PC-9 (cell line): ENCODE measurements at regions not wholly inside any gene's neighbourhood (a gene's known extent, or its start where the extent isn't known, plus 50 kb on each side); places are given as distances from the start of the nearest gene placed in this dataset.

Experiments used
- BruUV-seq: library from RNA; stranded (reverse); fragments of 400-500 nt; replicated peaks from 2 replicates; lab custom pipeline; 2021; lab: Mats Ljungman, UMichigan
- CTCF ChIA-PET: fragments of 300-600 bp; sonication (Branson Sonifier 250); formaldehyde crosslinking; loops from one replicate; lab custom pipeline; 2022; ENCODE audit warnings: antibody characterized with exemption; lab: Charles Lee
- POLR2A ChIA-PET: fragments of 300-600 bp; sonication (Branson Sonifier 250); formaldehyde crosslinking; loops from one replicate; lab custom pipeline; 2022; ENCODE audit warnings: antibody characterized with exemption; ENCODE audit not compliant: unreplicated experiment; lab: Charles Lee
- DNase-seq, 2 experiments: peaks; one replicate each; pipeline versions ENCODE4 v3.0.0 to v3.0.0-alpha.2; 2015 to 2022; ENCODE audit warnings: mixed read lengths in 1 of 2
- H2AFZ ChIP-seq: fragments of 200-600 bp; sonication (generic); 2 replicates; pipeline ENCODE4 v1.8.1; 2017; ENCODE audit warnings: antibody characterized with exemption
- H3F3A ChIP-seq: fragments of 200-600 bp; sonication (generic); 2 replicates; pipeline ENCODE4 v1.8.1; 2017; ENCODE audit warnings: antibody characterized with exemption, mild to moderate bottlenecking, low read depth; ENCODE audit not compliant: insufficient read depth
- H3K27ac ChIP-seq: fragments of 200-600 bp; sonication (generic); 2 replicates; pipeline ENCODE4 v1.6.1; 2016; ENCODE audit warnings: mixed run types
- H3K27me3 ChIP-seq: fragments of 200-600 bp; sonication (generic); 2 replicates; pipeline ENCODE4 v1.6.1; 2016; ENCODE audit warnings: low read depth, mixed run types; ENCODE audit not compliant: insufficient read depth
- H3K36me3 ChIP-seq: fragments of 200-600 bp; sonication (generic); 2 replicates; pipeline ENCODE4 v1.6.1; 2016; ENCODE audit warnings: low read depth, mixed run types
- H3K4me1 ChIP-seq: fragments of 200-600 bp; sonication (generic); replicated peaks from 2 replicates; pipeline ENCODE4 v1.6.1; 2016; ENCODE audit warnings: mixed run types; ENCODE audit not compliant: insufficient read depth
- H3K4me2 ChIP-seq: fragments of 200-600 bp; sonication (generic); 2 replicates; pipeline ENCODE4 v1.6.1; 2017; ENCODE audit warnings: mixed run types
- H3K4me3 ChIP-seq: fragments of 200-600 bp; sonication (generic); 2 replicates; pipeline ENCODE4 v1.6.1; 2016; ENCODE audit warnings: mixed run types
- H3K79me2 ChIP-seq: fragments of 200-600 bp; sonication (generic); 2 replicates; pipeline ENCODE4 v1.6.1; 2017; ENCODE audit warnings: low read depth, mixed run types
- H3K9me2 ChIP-seq: fragments of 200-600 bp; sonication (generic); 2 replicates; pipeline ENCODE4 v1.8.1; 2017; ENCODE audit warnings: mild to moderate bottlenecking; ENCODE audit not compliant: insufficient read depth
- H3K9me3 ChIP-seq: fragments of 200-600 bp; sonication (generic); 2 replicates; pipeline ENCODE4 v1.8.1; 2016; ENCODE audit warnings: low read depth; ENCODE audit not compliant: insufficient read depth
- H4K20me1 ChIP-seq: fragments of 200-600 bp; sonication (generic); 2 replicates; pipeline ENCODE4 v1.8.1; 2017; ENCODE audit not compliant: insufficient read depth
- CTCF ChIP-seq: fragments of 200-600 bp; sonication (generic); conservative IDR thresholded peaks from 2 replicates; pipeline ENCODE4 v1.6.1; 2017; ENCODE audit warnings: mixed run types, antibody characterized with exemption, mild to moderate bottlenecking, moderate library complexity
- EZH2 ChIP-seq: fragments of 200-600 bp; sonication (generic); IDR thresholded peaks from 2 replicates; pipeline ENCODE4 v1.8.0; 2017; ENCODE audit warnings: antibody characterized with exemption, low read depth
- intact Hi-C: fragments of 100-400 bp; cut with micrococcal nuclease; formaldehyde crosslinking; loops from one replicate; pipeline ENCODE4 v1.10.0; 2022; ENCODE audit not compliant: unreplicated experiment

- CTCF ChIA-PET: no interaction called here
- no peaks in the 10 kb centered on the region for H3K4me1 ChIP-seq
- no TSS peak for BruUV-seq
- no peak overlapping the region for H3K27ac ChIP-seq
- H3F3A ChIP-seq: no peaks in the 10 kb centered on the region
- no peak overlapping the region for H2AFZ ChIP-seq
- no peaks in the 10 kb centered on the region for H3K36me3 ChIP-seq
- no peak overlapping the region for H3K4me3 ChIP-seq
- H3K9me3 ChIP-seq: no peaks in the 10 kb centered on the region
- peaks cover 41% of the 10 kb centered on the region for H3K27me3 ChIP-seq
- no peaks in the 10 kb centered on the region for H3K9me2 ChIP-seq
- POLR2A ChIA-PET: no interaction called here
- DNase-seq: no peak
- H3K4me2 ChIP-seq: no peak overlapping the region
- TF ChIP-seq EZH2 (no peak), CTCF (no peak)
- intact Hi-C loops: no loop called here
- H3K79me2 ChIP-seq: no peaks in the 10 kb centered on the region
- no peaks in the 10 kb centered on the region for H4K20me1 ChIP-seq
Measured at GRCh38 chr5:167147879-167148278, 1143.6 kb upstream of the WWC1 start.

GRCh38 chr5:167150661-167151060, 1140.8 kb upstream of the WWC1 start:
- Histone ChIP-seq H3K79me2 (no peaks in the 10 kb centered on the region), H3K9me3 (no peaks in the 10 kb centered on the region), H3K4me2 (no peak overlapping the region), H4K20me1 (no peaks in the 10 kb centered on the region), H3K36me3 (no peaks in the 10 kb centered on the region), H3K9me2 (no peaks in the 10 kb centered on the region), H3K27ac (no peak overlapping the region), H3K4me3 (no peak overlapping the region), H3F3A (no peaks in the 10 kb centered on the region), H2AFZ (no peak overlapping the region), H3K4me1 (no peaks in the 10 kb centered on the region), H3K27me3 (peaks cover 16% of the 10 kb centered on the region; the same call in 1 of the 2 replicates)
- BruUV-seq: no TSS peak
- ChIA-PET CTCF (no interaction called here), POLR2A (no interaction called here)
- intact Hi-C loops: no loop called here
- DNase-seq: no peak
- TF ChIP-seq CTCF: no peak
- TF ChIP-seq EZH2: no peak

- Histone ChIP-seq H3K4me3 (no peak overlapping the region), H2AFZ (no peak overlapping the region), H3K27me3 (0 out of 2 replicates have a peak, but pooled peaks cover 3% of the 10 kb centered on the region), H3K4me1 (no peaks in the 10 kb centered on the region), H3F3A (no peaks in the 10 kb centered on the region), H3K79me2 (no peaks in the 10 kb centered on the region), H3K9me2 (no peaks in the 10 kb centered on the region), H3K9me3 (no peaks in the 10 kb centered on the region), H3K36me3 (no peaks in the 10 kb centered on the region), H3K4me2 (no peak overlapping the region), H4K20me1 (no peaks in the 10 kb centered on the region), H3K27ac (no peak overlapping the region)
- intact Hi-C loops: no loop called here
- ChIA-PET CTCF (no interaction called here), POLR2A (no interaction called here)
- BruUV-seq: no TSS peak
- TF ChIP-seq EZH2 (no peak), CTCF (no peak)
- no peak for DNase-seq
Measured at GRCh38 chr5:167152561-167152960, 1138.9 kb upstream of the WWC1 start.
